GM18868 (cell line): ENCODE measurements at regions not wholly inside any gene's neighbourhood (a gene's known extent, or its start where the extent isn't known, plus 50 kb on each side); places are given as distances from the start of the nearest gene placed in this dataset.

Experiments
- ATAC-seq: cut with Tn5 transposase; IDR thresholded peaks from one replicate; pipeline ENCODE4 v1.9.1; 2021; ENCODE audit warnings: mild to moderate bottlenecking, moderate library complexity; ENCODE audit not compliant: unreplicated experiment

DNA sequence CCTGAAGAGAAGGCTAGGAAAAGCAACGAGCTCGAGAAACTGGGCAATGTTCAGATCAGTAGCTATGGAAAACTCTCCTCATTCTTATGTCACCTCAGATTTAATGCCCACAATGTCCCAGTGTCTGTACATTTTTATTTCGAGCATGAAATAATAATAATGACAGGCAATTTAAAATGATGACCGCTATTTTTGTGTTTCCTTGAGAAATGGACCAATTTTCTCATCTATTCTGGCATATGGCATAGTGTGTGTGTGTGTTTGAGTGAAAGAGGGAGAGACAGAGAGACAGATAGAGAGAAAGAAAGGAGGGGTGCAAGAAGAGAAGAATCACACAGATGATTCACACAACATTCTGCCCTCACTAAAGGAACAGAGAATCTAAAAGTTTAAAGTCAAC is 119.1 kb upstream of the C1orf21 start:
- no peak for ATAC-seq

GRCh38 chr1:184270556-184270955 is 116.3 kb upstream of the C1orf21 start:
- ATAC-seq, result no peak

DNA sequence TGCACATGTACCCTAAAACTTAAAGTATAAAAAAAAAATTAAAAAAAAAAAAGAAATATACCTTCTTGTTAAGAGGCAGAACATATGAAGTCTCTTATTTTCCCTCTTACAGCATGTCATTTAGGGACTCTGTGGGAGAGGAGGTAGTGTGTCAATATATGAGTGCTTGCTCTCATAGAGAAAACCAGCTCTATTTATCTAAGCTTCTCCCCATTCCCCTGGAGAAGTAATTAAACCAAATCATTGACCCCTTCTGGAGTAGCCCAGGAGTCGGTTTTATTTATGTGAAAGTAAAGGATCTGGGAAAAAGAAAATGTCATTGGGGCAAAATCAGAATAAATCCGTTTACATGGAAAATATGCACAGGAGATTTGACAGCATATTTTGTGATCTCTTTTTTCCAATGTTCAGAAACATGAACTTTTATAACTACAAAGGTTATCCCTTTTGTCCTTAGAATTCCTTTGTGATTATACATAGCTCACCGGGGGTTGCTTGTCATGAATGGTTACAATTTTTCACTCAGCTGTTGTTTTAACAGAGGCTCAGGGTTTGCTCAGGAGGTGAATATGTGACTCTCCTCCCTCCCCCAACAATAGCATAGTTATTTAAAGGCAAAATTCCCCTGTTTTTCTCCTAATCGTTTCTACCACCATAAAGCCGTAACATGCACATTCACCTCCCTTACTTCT is 114.5 kb upstream of the C1orf21 start:
- no peak for ATAC-seq

GRCh38 chr1:184276416-184276815 is 110.4 kb upstream of the C1orf21 start:
- ATAC-seq, result no peak

GRCh38 chr1:184279911-184280458 is 106.8 kb upstream of the C1orf21 start:
- ATAC-seq, result no peak

DNA sequence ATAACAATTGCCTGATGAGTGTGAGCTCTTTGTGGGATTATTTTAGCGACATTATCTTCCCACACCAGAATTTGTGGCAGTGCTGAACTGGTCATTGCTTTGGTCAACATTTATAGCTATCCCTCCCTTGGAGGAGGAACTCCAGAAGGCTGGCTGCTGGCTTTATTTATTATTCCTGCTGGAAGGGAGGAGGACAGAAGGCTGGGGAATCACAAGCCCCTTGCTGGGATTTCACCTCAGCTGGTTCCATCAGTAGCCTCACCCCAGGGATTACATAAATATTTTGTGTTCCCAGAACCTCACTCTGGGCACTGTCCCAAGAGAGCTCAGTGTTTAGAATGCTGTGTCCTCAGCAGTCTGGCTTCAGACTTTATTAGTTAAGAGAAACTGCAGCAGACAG is 102.8 kb upstream of the C1orf21 start:
- ATAC-seq, result no peak

DNA sequence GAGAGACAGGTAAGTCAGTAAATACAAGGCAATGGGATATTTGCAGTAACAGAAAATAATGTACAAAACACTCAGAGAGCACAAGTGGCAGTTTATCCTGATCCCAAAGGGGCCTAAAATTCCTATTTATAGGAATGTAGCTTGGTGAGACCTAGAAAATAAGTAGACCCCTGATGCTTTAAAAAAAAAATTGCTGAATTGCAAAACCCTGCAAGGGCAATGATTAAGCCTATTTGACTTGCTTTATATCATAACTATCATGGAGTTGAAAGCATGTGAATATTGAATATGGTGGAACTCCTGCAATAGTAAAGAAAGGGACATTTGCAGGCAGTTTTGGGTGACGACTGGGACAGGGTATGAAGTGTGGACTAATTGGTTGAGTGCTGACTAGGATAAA is 101.9 kb upstream of the C1orf21 start:
- ATAC-seq, result no peak

- ATAC-seq, result no peak
These were observed 101.3 kb upstream of the C1orf21 start for GRCh38 chr1:184285401-184286087.

DNA sequence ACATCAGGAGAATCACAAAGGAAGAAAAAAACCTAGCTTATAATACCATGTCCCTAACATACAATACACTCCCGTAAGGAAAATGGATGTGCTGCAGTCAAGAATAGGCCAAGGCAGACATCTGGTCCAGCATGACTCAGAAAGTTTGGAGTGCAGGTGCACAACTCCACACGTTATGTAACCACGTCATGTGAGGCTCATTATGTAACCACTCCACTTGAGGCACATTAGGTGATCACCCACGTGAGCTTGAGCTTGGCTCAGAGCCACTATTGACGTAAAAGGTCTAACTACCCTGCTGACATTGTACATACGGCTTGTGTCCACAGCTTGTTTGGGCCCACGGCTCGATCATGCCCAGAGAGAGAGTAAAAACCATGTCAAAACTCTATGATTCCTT is 99.8 kb upstream of the C1orf21 start:
- ATAC-seq, result no peak

DNA sequence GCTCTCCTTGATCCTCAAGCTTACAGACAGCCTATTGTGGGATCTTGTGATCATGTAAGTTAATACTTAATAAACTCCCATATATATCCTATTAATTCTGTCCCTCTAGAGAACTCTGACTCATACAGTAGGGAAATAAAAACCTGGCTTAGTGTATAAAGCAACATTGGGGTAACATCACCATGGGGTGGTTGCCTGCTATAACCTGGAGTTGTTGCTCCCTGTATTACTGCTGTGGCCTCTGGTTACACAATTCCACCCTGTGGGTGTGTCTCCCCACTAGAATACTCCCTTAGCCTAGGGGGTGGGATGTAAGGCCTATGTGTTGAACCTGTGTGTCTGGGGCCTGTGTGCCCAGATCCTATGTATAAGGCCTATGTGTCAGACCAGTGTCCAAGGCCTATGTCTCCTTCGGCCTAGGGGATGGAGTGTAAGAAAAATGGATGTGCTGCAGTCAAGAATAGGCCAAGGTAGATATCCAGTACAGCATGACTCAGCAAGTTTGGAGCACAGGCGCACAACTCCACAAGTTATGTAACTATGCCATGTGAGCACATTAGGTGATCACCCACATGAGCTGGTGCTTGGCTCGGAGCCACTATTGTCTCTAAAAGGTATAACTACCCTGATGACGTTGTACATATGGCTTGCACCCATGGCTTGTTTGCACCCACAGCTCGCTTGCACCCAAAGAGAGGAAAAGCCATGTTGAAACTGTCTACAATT is 96.8 kb upstream of the C1orf21 start:
- no peak for ATAC-seq

GRCh38 chr1:184291701-184292100 is 95.1 kb upstream of the C1orf21 start:
- ATAC-seq, result no peak

GRCh38 chr1:184292101-184292500 is 94.7 kb upstream of the C1orf21 start:
- no peak for ATAC-seq

- no peak for ATAC-seq
These were observed 92.7 kb upstream of the C1orf21 start for GRCh38 chr1:184294101-184294500.

GRCh38 chr1:184296466-184297243 is 90.2 kb upstream of the C1orf21 start:
- ATAC-seq, result no peak

- no peak for ATAC-seq
These were observed 89.5 kb upstream of the C1orf21 start for GRCh38 chr1:184297244-184297750.

- ATAC-seq, result no peak
These were observed 88.1 kb upstream of the C1orf21 start for GRCh38 chr1:184298440-184299405.

GRCh38 chr1:184299406-184299790 is 87.4 kb upstream of the C1orf21 start:
- ATAC-seq, result no peak

DNA sequence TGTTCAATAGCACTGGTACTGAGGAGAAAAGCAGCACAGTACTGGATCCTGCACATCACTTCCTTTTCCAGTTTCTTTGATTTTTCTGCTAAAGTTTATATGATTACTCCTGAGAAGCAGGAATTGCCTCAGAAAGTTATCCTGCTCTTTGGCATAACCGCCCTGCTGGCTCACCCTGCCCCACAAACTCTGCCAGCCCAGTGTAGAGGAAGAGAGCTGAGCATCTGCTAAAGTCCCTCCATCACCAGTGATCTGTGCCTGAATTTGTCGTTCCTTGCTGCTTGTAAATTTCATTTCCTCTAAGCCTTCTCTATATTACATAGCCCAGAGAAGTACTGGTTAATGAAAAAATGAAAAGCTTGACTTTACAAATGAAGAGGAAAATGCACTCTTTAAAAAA is 87.0 kb upstream of the C1orf21 start:
- no peak for ATAC-seq

- no peak for ATAC-seq
These were observed 86.4 kb upstream of the C1orf21 start for GRCh38 chr1:184300446-184300845.

GRCh38 chr1:184301227-184301626 is 85.6 kb upstream of the C1orf21 start:
- no peak for ATAC-seq
